Activated effector memory CD4-positive, alpha-beta T cell treated with Interleukin-2 at 50 U/mL for 16 hours (primary cell): ENCODE measurements at regions not wholly inside any gene's neighbourhood (a gene's known extent, or its start where the extent isn't known, plus 50 kb on each side); places are given as distances from the start of the nearest gene placed in this dataset.

Source experiments
- DNase-seq: peaks from one replicate; pipeline ENCODE4 v3.0.0-alpha.2; 2020

GRCh38 chr10:110416776-110417711 is 80.7 kb upstream of the DUSP5 start:
- DNase-seq: no peak

DNA sequence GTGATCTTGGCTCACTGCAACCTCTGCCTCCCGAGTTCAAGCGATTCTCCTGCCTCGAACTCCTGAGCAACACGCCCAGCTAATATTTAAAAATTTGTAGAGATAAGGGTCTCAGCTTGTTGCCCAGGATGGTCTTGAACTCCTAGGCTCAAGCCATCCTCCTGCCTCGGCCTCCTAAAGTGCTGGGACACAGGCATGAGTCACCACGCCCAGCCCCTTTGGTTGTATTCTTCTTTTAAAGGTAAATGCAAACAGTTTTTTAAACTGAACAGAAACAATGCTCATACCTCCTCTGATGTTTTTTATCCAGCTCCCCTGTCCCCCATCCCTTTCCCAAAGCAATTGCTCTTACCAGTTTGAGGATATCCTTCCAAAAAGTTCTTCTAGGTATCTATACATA is 79.5 kb upstream of the DUSP5 start:
- no peak for DNase-seq

DNA sequence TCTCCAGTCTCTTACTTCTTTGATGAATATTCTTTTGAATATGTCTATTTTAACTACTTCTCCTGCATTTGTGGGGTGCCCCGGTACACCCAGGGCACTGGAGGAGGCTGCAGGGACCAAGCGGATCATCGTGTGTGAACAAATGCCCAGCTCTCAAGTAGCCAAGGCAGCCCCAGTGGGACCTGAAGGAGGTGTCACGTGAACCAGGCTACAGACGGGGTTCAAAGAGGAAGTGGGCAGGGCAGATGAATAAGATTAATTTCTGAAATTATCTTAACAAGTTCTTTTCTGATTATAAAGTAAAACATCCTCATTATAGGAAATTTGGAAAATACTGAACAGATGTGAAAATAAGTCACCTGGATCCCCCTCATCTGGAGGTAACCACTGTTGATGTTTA is 78.4 kb upstream of the DUSP5 start:
- DNase-seq: no peak

DNA sequence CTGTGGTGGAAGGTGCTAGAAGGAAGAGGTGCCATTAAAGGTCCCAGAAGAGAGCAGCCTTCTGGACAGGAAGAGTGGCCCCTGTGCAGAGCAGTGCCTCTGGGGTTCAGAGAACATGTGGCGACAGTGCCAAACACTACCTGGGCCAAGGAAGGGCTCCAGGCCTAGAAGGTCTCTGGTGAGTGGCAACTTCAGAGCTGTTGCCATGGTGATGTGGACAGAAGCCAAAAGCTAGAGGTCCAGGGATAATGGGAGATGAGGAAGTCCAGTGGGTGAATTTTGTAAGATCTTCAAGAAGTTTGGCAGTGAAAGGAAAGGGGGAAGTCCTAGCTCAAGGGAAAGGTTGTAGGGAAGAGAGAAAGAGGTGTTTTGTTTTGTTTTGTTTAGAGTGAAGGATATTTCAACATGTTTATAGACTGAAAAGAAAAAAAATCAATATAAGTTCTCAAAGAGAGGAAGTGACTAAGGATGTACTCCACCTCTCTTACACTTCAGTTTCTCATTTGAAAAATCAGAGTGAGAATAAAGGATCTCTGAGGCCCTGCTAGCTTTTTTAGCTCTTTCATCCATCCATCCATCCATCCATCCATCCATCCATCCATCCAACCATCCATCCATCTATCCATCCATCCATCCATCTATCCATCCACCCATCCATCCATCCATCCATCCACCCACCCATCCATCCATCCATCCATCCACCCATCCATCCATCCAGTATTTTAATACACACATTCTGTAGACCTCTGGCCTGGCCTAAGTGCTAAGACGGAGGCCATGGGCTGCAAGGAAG is 77.1 kb upstream of the DUSP5 start:
- no peak for DNase-seq

- DNase-seq: no peak
Measured at GRCh38 chr10:110421512-110422138, 76.1 kb upstream of the DUSP5 start.

GRCh38 chr10:110422548-110422947 is 75.2 kb upstream of the DUSP5 start:
- no peak for DNase-seq

- no peak for DNase-seq
Measured at GRCh38 chr10:110423650-110424049, 74.1 kb upstream of the DUSP5 start.

DNA sequence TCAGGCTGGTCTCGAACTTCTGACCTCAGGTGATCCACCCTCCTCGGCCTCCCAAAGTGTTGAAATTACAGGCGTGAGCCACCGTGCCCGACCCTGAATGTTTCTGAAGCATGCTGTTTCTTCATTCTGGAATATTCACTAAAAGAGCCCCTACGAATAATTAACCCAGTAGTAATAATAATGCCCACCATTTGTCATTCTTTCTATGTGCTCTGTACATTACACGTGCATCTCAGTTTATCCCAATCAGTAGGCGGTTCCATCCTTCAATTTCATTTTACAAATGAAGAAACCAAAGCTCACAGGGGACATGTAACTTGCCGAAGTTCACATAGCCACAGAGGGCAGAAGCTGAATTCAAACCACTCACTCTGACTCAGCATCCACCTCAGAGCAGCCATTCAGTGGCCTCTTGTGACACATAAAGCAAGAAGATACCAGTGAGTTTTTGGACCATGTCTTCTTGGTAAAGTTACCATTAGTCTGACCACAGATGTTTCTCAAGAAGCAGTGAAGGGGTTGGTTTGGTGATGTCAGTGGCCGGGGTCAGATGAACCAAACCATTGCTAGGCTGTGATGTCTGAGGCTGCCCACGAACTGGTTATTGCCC is 71.9 kb upstream of the DUSP5 start:
- DNase-seq: no peak

GRCh38 chr10:110426294-110427181 is 71.2 kb upstream of the DUSP5 start:
- no peak for DNase-seq

DNA sequence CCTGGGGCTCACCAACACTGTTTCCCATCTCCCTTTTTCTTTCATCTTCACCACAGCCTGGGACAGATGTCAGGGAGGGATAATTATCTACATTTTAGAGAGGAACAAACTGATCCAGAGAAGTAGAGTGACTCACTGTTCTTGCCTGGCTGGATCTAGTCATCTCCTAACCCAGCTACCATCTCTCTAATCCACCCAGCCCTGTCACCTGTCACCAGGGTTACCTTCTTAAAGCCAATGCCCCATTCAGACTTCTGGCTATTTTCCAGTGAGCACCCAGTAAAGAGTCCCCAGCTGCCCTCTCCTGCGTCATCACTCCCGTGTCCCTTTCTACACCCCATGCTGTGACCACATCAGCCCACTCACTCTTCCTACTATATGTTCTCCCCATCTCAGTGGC is 68.4 kb upstream of the DUSP5 start:
- DNase-seq: no peak

DNA sequence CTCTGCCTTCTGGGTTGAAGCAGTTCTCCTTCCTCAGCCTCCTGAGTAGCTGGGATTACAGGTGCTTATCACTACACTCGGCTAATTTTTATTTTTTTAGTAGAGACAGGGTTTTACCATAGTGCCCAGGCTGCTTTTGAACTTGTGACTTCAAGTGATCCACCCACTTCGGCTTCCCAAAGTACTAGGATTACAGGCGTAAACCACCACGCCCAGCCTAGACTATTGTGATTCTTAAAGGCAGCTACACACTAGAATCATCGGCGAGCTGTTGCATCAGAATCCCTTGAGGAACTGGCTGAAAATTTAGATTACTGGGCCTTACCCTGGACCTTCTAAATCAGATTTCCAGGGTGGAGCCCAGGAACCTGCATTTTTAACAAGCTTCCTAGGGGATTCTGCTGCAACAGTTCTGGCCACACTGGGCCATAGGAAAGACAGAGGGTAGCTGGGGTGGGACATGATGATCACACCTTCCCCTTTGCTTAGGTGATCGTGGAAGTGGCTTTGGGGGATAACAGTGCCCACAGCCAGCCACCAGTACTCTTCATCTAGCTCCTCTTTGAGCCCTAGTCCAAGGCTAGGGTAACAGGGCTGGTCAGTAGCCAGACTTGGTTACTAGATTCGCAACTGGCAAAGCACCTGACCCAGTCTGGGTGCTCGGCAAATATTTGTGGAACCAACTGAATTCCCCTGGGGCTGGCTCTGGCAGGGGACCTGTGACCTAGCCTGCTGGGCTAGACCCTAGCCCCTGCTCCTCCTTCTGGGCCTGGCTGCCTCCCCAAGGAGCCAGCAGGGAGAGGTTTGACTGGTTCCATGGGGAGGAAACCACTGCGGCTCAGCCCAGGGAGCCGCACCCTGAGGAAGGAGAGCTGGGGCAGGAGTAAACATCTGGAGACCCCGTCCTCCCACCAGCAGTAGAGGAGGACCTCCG is 67.1 kb upstream of the DUSP5 start:
- DNase-seq: no peak

DNA sequence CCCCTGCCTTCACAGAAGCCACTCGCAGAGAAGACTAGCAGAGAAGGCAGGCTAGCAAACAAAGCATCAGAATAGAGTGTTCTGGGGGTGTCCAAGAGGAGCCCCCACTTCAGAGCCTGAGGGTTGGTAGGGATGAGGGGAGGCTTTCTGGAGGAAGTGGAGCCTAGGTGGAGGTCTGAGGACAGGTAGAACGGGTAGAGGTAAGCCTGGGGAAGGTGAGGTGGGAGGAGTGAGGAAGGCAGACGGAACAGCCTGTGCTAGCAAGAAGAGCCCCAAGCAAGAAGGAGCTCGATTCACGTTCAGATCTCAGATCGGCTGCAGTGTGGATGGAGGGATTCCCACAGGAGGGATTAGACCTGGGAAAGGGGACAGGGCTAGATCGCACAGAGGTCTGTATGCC is 66.0 kb upstream of the DUSP5 start:
- DNase-seq: no peak

DNA sequence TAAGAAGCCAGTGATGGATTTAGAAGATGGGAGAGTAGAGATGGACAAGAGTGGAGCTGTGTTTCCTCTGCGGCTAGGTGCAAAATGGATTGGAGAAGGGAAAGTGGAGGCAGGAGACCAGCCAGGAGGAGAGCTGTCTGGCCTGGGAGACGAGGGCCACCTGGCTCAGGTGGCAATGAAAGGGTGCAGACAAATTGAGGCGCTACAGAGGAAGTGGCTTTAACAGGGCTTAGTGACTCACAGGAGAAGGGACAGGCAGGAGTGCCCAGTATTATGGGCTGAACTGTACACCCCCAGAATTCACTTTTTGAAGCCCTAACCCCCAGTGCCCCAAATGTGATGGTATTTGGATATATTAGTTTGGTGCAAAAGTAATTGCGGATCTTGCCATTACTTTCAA is 65.6 kb upstream of the DUSP5 start:
- DNase-seq: no peak

GRCh38 chr10:110432814-110433565 is 64.7 kb upstream of the DUSP5 start:
- DNase-seq: no peak

GRCh38 chr10:110433740-110434139 is 64.0 kb upstream of the DUSP5 start:
- no peak for DNase-seq

- no peak for DNase-seq
Measured at GRCh38 chr10:110434489-110435096, 63.1 kb upstream of the DUSP5 start.

- no peak for DNase-seq
Measured at GRCh38 chr10:110436554-110437350, 61.0 kb upstream of the DUSP5 start.

- no peak for DNase-seq
Measured at GRCh38 chr10:110437351-110437605, 60.4 kb upstream of the DUSP5 start.

DNA sequence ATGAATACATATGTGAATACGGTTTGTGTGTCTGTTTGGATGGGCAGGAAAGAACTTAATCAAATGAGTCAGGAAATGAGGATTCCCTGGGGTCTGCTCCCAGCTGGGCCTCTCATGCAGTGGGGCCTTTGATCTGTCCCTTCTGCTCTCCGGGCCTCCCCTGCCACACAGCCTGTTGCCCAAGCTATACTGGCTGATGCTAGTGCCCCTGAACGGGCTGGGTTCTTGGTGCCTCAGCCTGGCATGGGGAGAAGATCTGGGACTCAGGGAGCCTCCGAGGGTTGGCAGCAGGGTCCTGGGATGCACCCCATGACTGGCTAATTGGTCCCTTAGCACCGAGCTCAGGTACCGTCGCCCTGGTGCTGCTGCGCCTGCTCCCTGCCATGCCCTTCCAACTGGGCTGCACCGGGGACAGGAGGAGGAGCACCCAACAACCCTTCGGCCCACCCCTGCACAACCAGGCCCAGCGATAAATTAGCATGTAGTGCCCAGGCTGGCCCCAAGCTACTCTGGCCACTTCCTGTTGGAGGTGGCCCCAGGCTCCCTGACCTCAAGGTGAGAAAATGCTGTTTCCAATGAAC is 59.9 kb upstream of the DUSP5 start:
- DNase-seq: no peak
